PC-3 (cell line): ENCODE measurements at regions not wholly inside any gene's neighbourhood (a gene's known extent, or its start where the extent isn't known, plus 50 kb on each side); places are given as distances from the start of the nearest gene placed in this dataset.

Experiments used
- EZH2 ChIP-seq: fragments of 300-600 bp; sonication (generic); IDR thresholded peaks from one replicate; pipeline ENCODE4 v1.6.1; 2017; ENCODE audit warnings: antibody characterized with exemption, mild to moderate bottlenecking, low read length; ENCODE audit not compliant: unreplicated experiment
- EZH2phosphoT487 ChIP-seq: fragments of 300-600 bp; sonication (generic); IDR thresholded peaks from 2 replicates; pipeline ENCODE4 v1.6.1; 2018; ENCODE audit warnings: mild to moderate bottlenecking, antibody characterized with exemption, low read length, borderline replicate concordance
- TF ChIP-seq, protein P1 (sequence below): fragments of 300-600 bp; sonication (generic); conservative IDR thresholded peaks from 2 replicates; pipeline ENCODE4 v1.5.1; 2017; ENCODE audit warnings: antibody characterized with exemption, low read depth, mild to moderate bottlenecking, low read length

DNA sequence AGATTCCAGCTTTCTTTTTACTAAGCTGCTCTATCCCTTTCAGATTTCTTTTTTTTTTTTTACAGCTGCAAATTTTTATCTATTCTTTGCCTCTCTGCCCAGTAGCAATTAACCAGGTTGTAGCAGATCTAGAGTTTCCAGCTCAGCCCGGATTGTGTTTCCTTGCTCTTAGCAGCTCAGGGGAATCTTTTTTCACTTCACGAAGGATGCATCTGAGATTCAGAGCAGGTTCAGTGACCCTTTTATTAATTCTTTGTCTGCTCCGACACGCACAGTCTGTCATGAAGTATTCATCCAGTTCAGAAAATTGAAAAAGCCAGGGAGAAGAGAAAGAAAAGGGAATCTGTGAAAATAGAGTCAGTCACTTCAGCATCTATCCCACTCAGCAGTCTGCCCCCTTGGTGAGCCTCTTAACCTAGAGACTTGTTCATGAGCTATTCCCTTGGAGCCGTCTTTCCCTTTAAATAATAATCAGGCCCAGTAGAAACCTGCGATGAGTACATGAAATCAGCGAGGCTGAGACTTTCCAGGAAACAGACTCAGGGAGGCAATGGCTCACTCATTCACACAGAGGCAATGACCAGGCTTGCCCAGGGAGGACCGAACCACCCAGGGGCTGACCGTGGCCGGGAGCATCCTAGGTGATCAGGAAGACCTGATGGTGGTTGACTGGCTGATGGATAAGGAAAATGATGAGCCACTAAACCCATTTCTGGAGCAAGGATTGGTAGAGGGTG, 103.4 kb upstream of the ITGA6 start:
- TF ChIP-seq, protein P1, sequence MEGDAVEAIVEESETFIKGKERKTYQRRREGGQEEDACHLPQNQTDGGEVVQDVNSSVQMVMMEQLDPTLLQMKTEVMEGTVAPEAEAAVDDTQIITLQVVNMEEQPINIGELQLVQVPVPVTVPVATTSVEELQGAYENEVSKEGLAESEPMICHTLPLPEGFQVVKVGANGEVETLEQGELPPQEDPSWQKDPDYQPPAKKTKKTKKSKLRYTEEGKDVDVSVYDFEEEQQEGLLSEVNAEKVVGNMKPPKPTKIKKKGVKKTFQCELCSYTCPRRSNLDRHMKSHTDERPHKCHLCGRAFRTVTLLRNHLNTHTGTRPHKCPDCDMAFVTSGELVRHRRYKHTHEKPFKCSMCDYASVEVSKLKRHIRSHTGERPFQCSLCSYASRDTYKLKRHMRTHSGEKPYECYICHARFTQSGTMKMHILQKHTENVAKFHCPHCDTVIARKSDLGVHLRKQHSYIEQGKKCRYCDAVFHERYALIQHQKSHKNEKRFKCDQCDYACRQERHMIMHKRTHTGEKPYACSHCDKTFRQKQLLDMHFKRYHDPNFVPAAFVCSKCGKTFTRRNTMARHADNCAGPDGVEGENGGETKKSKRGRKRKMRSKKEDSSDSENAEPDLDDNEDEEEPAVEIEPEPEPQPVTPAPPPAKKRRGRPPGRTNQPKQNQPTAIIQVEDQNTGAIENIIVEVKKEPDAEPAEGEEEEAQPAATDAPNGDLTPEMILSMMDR: no peak
- TF ChIP-seq EZH2: no peak
- no peak for TF ChIP-seq EZH2phosphoT487
